Activated naive CD8-positive, alpha-beta T cell (primary cell): ENCODE measurements at regions not wholly inside any gene's neighbourhood (a gene's known extent, or its start where the extent isn't known, plus 50 kb on each side); places are given as distances from the start of the nearest gene placed in this dataset.

ENCODE experiments used
- H3K27ac Mint-ChIP-seq: one replicate; pipeline ENCODE4 v1.8.0; 2021; ENCODE audit warnings: mixed read lengths
- H3K27me3 Mint-ChIP-seq: one replicate; pipeline ENCODE4 v1.8.0; 2021; ENCODE audit warnings: mixed read lengths
- H3K36me3 Mint-ChIP-seq: one replicate; pipeline ENCODE4 v1.8.0; 2021; ENCODE audit warnings: mixed read lengths
- H3K4me1 Mint-ChIP-seq: one replicate; pipeline ENCODE4 v1.8.0; 2021; ENCODE audit warnings: low read depth, mixed read lengths
- H3K4me3 Mint-ChIP-seq: one replicate; pipeline ENCODE4 v1.8.0; 2021; ENCODE audit warnings: mild to moderate bottlenecking, mixed read lengths
- H3K9me3 Mint-ChIP-seq: one replicate; pipeline ENCODE4 v1.8.0; 2021; ENCODE audit warnings: low read depth, mixed read lengths

GRCh38 chr6:22883061-22883717, 313.8 kb downstream of the HDGFL1 start:
- Mint-ChIP-seq H3K36me3 (no peaks in the 10 kb centered on the region), H3K4me1 (no peaks in the 10 kb centered on the region), H3K27me3 (no peaks in the 10 kb centered on the region), H3K27ac (no peak overlapping the region), H3K4me3 (no peak overlapping the region), H3K9me3 (peaks cover 2% of the 10 kb centered on the region)

DNA sequence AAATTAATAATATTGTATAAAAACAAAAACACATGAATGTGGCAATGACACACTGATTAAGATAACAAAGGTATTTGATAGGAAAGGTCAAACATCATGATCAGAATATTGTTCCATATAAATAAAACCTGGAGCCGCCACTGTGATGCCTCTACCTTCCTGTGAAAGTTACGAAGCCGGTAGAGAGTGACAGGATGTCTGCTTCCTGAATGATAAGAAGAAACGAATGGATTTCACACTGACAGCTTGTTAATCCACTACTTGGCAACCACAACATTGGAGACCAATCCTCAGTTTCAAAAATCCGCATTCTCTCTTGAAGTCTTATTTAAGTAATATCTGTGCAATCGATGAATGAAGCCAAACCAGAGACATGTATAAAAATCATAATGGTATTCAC, 315.1 kb downstream of the HDGFL1 start:
- Mint-ChIP-seq H3K9me3 (peaks cover 2% of the 10 kb centered on the region), H3K36me3 (no peaks in the 10 kb centered on the region), H3K4me3 (no peak overlapping the region), H3K4me1 (no peaks in the 10 kb centered on the region), H3K27ac (no peak overlapping the region), H3K27me3 (no peaks in the 10 kb centered on the region)

- Mint-ChIP-seq H3K4me1 (no peaks in the 10 kb centered on the region), H3K36me3 (no peaks in the 10 kb centered on the region), H3K4me3 (no peak overlapping the region), H3K9me3 (peaks cover 2% of the 10 kb centered on the region), H3K27me3 (no peaks in the 10 kb centered on the region), H3K27ac (no peak overlapping the region)
Measured at GRCh38 chr6:22886650-22887581, 317.6 kb downstream of the HDGFL1 start.

DNA sequence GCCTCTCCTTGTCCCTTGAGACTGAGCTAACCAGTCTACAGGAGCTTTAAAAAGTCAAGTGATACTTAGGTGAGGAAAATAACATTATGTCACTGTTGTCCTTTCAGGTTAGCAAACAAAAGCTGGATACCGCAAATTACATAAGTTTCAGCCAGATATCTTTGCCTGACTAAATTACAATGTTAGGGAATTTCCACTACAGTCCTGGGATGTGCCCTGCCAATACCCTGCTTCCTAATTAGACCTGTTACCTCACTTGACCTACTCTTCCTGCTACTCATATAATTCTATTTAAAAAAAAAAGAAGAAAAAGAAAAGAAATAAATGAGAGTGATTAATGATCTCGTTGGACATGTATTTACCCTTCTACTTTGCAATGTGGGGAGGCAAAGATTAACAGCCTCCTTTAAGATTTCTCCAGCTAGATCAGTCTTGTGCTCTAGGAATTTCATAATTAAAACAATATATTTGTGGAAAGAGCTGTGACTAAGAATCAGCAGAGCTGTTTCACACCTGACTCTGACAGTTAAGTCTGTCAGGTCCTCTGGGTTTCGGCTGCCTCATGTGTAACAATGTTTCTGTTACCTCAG, 318.9 kb downstream of the HDGFL1 start:
- H3K27ac Mint-ChIP-seq = no peak overlapping the region

GRCh38 chr6:22891934-22892333, 322.6 kb downstream of the HDGFL1 start:
- H3K9me3 Mint-ChIP-seq = no peaks in the 10 kb centered on the region

More for the DNA sequence above, 318.9 kb downstream of the HDGFL1 start:
- no peak overlapping the region for H3K4me3 Mint-ChIP-seq
- peaks cover 2% of the 10 kb centered on the region for H3K9me3 Mint-ChIP-seq
- H3K4me1 Mint-ChIP-seq = no peaks in the 10 kb centered on the region
- H3K27me3 Mint-ChIP-seq = no peaks in the 10 kb centered on the region
- no peaks in the 10 kb centered on the region for H3K36me3 Mint-ChIP-seq

GRCh38 chr6:22892452-22892851, 323.1 kb downstream of the HDGFL1 start:
- no peak overlapping the region for H3K4me3 Mint-ChIP-seq
- no peak overlapping the region for H3K27ac Mint-ChIP-seq
- H3K9me3 Mint-ChIP-seq = no peaks in the 10 kb centered on the region
- no peaks in the 10 kb centered on the region for H3K4me1 Mint-ChIP-seq
- no peaks in the 10 kb centered on the region for H3K27me3 Mint-ChIP-seq
- no peaks in the 10 kb centered on the region for H3K36me3 Mint-ChIP-seq

More at GRCh38 chr6:22891934-22892333, 322.6 kb downstream of the HDGFL1 start:
- no peaks in the 10 kb centered on the region for H3K27me3 Mint-ChIP-seq
- H3K4me3 Mint-ChIP-seq = no peak overlapping the region
- no peaks in the 10 kb centered on the region for H3K36me3 Mint-ChIP-seq
- H3K27ac Mint-ChIP-seq = no peak overlapping the region
- no peaks in the 10 kb centered on the region for H3K4me1 Mint-ChIP-seq

DNA sequence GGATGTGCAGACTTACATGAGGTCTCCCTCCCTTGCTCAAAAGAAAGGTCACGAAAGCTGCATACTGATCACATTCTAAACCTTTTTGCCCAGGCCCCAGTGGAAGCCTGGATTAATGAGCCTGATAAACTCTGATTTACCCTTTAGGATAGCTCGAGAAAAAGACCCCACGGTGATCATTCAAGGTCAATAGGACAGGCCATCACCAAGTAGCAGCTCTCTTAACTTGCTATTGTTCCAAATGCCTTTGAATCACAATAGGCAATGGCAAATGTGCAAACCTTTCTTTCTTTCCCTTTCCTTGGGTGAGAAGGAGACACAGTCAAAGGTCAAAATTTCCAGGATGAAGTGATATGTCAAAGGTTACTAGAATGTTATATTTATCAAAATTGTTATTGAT, 327.3 kb downstream of the HDGFL1 start:
- H3K27me3 Mint-ChIP-seq = no peaks in the 10 kb centered on the region
- no peak overlapping the region for H3K4me3 Mint-ChIP-seq
- H3K9me3 Mint-ChIP-seq = no peaks in the 10 kb centered on the region
- no peaks in the 10 kb centered on the region for H3K4me1 Mint-ChIP-seq
- no peaks in the 10 kb centered on the region for H3K36me3 Mint-ChIP-seq
- H3K27ac Mint-ChIP-seq = no peak overlapping the region

- Mint-ChIP-seq H3K4me1 (no peaks in the 10 kb centered on the region), H3K27ac (no peak overlapping the region), H3K4me3 (no peak overlapping the region), H3K9me3 (no peaks in the 10 kb centered on the region), H3K27me3 (no peaks in the 10 kb centered on the region), H3K36me3 (no peaks in the 10 kb centered on the region)
Measured at GRCh38 chr6:22899426-22899825, 330.1 kb downstream of the HDGFL1 start.

DNA sequence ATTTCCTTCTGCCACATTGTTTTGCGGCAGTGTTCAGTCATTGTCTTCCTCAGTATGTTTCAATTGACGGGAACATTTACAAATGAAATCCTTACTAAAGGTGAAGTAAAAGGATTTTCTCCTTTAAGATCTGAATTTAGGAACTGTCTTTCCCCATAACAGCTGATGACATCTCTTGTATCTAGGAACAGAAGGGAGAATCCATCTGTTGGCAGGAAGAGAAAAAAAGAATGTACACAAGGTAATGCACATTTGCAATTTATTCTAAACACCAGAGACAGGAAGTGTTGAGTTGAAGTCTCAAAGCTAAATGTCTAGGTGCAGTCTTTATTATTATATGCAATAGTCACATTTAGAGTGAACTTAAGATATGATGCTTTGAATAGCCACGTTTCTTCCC, 334.5 kb downstream of the HDGFL1 start:
- no peak overlapping the region for H3K27ac Mint-ChIP-seq
- no peaks in the 10 kb centered on the region for H3K4me1 Mint-ChIP-seq
- H3K36me3 Mint-ChIP-seq = no peaks in the 10 kb centered on the region
- H3K4me3 Mint-ChIP-seq = no peak overlapping the region
- H3K27me3 Mint-ChIP-seq = no peaks in the 10 kb centered on the region
- H3K9me3 Mint-ChIP-seq = no peaks in the 10 kb centered on the region

GRCh38 chr6:22904431-22904830, 335.1 kb downstream of the HDGFL1 start:
- no peak overlapping the region for H3K4me3 Mint-ChIP-seq
- H3K27me3 Mint-ChIP-seq = no peaks in the 10 kb centered on the region
- no peaks in the 10 kb centered on the region for H3K4me1 Mint-ChIP-seq
- no peaks in the 10 kb centered on the region for H3K9me3 Mint-ChIP-seq
- H3K27ac Mint-ChIP-seq = no peak overlapping the region
- no peaks in the 10 kb centered on the region for H3K36me3 Mint-ChIP-seq

GRCh38 chr6:22906091-22906549, 336.8 kb downstream of the HDGFL1 start:
- Mint-ChIP-seq H3K4me1 (no peaks in the 10 kb centered on the region), H3K4me3 (no peak overlapping the region)

DNA sequence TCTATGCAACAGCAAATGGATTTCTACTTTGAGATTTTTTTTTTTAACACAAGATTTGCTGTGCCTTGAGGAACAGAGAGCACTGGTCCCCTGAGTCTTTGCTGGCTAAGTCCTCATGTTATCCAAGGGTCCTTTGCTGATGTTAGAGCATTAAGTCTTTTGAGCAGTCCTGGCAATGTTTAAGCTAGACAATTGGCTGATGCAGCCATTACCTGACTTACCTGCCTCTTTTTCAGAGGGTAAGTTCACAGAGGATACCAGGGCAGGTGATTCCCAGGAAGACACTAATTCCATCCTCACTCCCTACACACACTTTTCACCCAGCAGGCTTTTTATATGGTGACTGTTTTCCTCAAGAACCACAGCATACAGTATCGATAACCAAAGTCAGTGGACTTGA, 337.7 kb downstream of the HDGFL1 start:
- Mint-ChIP-seq H3K36me3 (no peaks in the 10 kb centered on the region), H3K27ac (no peak overlapping the region), H3K27me3 (no peaks in the 10 kb centered on the region), H3K4me1 (no peaks in the 10 kb centered on the region), H3K4me3 (no peak overlapping the region), H3K9me3 (no peaks in the 10 kb centered on the region)

More at GRCh38 chr6:22906091-22906549, 336.8 kb downstream of the HDGFL1 start:
- Mint-ChIP-seq H3K36me3 (no peaks in the 10 kb centered on the region), H3K27me3 (no peaks in the 10 kb centered on the region), H3K9me3 (no peaks in the 10 kb centered on the region), H3K27ac (no peak overlapping the region)

DNA sequence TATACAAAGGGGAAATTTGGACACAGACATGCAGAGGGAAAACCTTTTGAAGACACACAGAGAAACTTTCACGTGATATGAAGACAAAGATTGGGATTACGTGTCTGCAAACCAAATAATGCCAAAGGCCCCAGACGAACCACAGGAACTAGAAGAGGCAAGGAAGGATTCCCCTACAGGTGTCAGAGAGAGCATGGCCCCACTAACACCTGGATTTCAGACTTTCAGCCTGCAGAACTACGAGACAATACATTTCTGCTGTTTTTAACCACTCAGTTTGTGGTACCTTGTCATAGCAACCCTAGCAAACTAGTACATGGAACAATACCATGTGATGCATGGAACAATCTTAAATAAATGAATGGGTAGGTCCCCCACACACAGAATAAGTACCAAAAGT, 341.0 kb downstream of the HDGFL1 start:
- no peak overlapping the region for H3K4me3 Mint-ChIP-seq
- H3K36me3 Mint-ChIP-seq = no peaks in the 10 kb centered on the region
- no peaks in the 10 kb centered on the region for H3K9me3 Mint-ChIP-seq

DNA sequence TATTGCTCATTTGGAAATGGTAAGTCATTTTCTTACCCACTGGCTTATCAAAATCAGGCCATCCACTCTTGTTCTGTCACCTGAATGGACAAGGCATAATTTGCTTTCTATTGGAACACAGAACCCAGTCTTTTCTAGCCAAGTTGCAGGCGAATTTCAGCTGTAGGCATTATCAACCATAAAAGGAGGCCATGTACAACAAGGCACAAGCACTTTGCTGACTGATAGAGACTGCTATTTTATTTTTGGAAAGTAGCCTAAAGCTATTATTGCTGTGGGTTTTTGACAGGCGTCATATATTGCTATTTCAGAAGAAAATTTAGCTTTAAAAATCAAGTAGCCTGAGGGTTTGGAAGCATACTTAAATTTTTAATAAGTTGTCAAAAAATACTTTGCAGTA, 344.2 kb downstream of the HDGFL1 start:
- no peaks in the 10 kb centered on the region for H3K27me3 Mint-ChIP-seq
- H3K4me1 Mint-ChIP-seq = no peaks in the 10 kb centered on the region
- no peaks in the 10 kb centered on the region for H3K36me3 Mint-ChIP-seq
- H3K27ac Mint-ChIP-seq = no peak overlapping the region
- no peaks in the 10 kb centered on the region for H3K9me3 Mint-ChIP-seq
- H3K4me3 Mint-ChIP-seq = no peak overlapping the region

More for the DNA sequence above, 341.0 kb downstream of the HDGFL1 start:
- H3K27me3 Mint-ChIP-seq = no peaks in the 10 kb centered on the region
- no peaks in the 10 kb centered on the region for H3K4me1 Mint-ChIP-seq
- H3K27ac Mint-ChIP-seq = no peak overlapping the region

- Mint-ChIP-seq H3K4me1 (no peaks in the 10 kb centered on the region), H3K27ac (no peak overlapping the region), H3K27me3 (no peaks in the 10 kb centered on the region), H3K4me3 (no peak overlapping the region), H3K36me3 (no peaks in the 10 kb centered on the region), H3K9me3 (peaks cover 5% of the 10 kb centered on the region)
Measured at GRCh38 chr6:22917344-22917743, 348.0 kb downstream of the HDGFL1 start.
